A549 (cell line): ENCODE measurements at regions not wholly inside any gene's neighbourhood (a gene's known extent, or its start where the extent isn't known, plus 50 kb on each side); places are given as distances from the start of the nearest gene placed in this dataset.

Source experiments
- ATAC-seq, 2 experiments: fragments of 200-7000 bp in 1 of 2; fragments of >200 bp in 1 of 2; cut with Nextera tagmentation in 1 of 2; cut with Tn5 transposase in 1 of 2; 3 replicates each; pipeline versions ENCODE4 v1.8.0 to v1.9.1; 2018 to 2020; ENCODE audit warnings: mild to moderate bottlenecking in 1 of 2, moderate library complexity in 1 of 2
- CTCF ChIA-PET: fragments of 300-600 bp; sonication (Branson Sonifier 250); formaldehyde crosslinking; extraction: SDS; loops from one replicate; lab custom pipeline; 2021; ENCODE audit warnings: antibody characterized with exemption, inconsistent platforms; lab: Yijun Ruan, JAX
- POLR2A ChIA-PET: fragments of 350-600 bp; formaldehyde crosslinking; extraction: SDS; loops from one replicate; lab custom pipeline; 2021; ENCODE audit warnings: antibody characterized with exemption, inconsistent platforms; lab: Yijun Ruan, JAX
- DNase-seq, 2 experiments: peaks; one replicate each; pipeline versions ENCODE4 v3.0.0 to v3.0.0-alpha.2; 2011 to 2016; ENCODE audit warnings: low read depth in 1 of 2, low spot score in 1 of 2
- FAIRE-seq: peaks from 2 replicates; lab custom pipeline; 2011; peaks lifted over from hg19 to GRCh38; lab: Jason Lieb, UNC
- H3K27ac ChIP-seq, 2 experiments: fragments of >200 bp; sonication (Bioruptor Twin); formaldehyde crosslinking; 3 replicates each; pipeline ENCODE4 v1.5.1; 2016 to 2017
- H3K4me1 ChIP-seq: fragments of >200 bp; sonication (Bioruptor Twin); formaldehyde crosslinking; 3 replicates; pipeline ENCODE4 v1.6.1; 2016
- H3K4me2 ChIP-seq: fragments of >200 bp; sonication (Bioruptor Twin); formaldehyde crosslinking; 3 replicates; pipeline ENCODE4 v1.6.1; 2016
- H3K4me3 ChIP-seq: fragments of >200 bp; sonication (Bioruptor Twin); formaldehyde crosslinking; 3 replicates; pipeline ENCODE4 v1.5.1; 2016
- H3K9me3 ChIP-seq: fragments of >200 bp; sonication (Bioruptor Twin); formaldehyde crosslinking; 3 replicates; pipeline ENCODE4 v1.6.1; 2016
- ATOH8 ChIP-seq: fragments of 250-450 bp; sonication (Bioruptor Pico); IDR thresholded peaks from 2 replicates; pipeline ENCODE4 v1.5.0; 2020; ENCODE audit warnings: low read depth, mild to moderate bottlenecking, moderate library complexity
- BHLHE40 ChIP-seq: IDR thresholded peaks from 2 replicates; pipeline ENCODE4 v1.6.1; 2012; ENCODE audit warnings: low read depth, low read length, inconsistent platforms
- CBX2 ChIP-seq: fragments of 200-600 bp; sonication (generic); IDR thresholded peaks from 2 replicates; pipeline ENCODE4 v1.6.1; 2016; ENCODE audit warnings: low read depth, mild to moderate bottlenecking, borderline replicate concordance
- CBX8 ChIP-seq: fragments of 200-600 bp; sonication (generic); IDR thresholded peaks from 2 replicates; pipeline ENCODE4 v1.6.1; 2016
- CEBPB ChIP-seq, 2 experiments: fragments of >200 bp in 1 of 2; sonication (Bioruptor Twin) in 1 of 2; formaldehyde crosslinking in 1 of 2; IDR thresholded peaks; 2 replicates each; pipeline ENCODE4 v1.6.1; 2012 to 2016
- CHD2 ChIP-seq: fragments of 150-350 bp; IDR thresholded peaks from 2 replicates; pipeline ENCODE4 v1.6.1; 2014; ENCODE audit warnings: low read length; ENCODE audit not compliant: partially characterized antibody
- CHD4 ChIP-seq: fragments of 200-600 bp; sonication (generic); IDR thresholded peaks from 2 replicates; pipeline ENCODE4 v1.6.1; 2016; ENCODE audit warnings: antibody characterized with exemption, mild to moderate bottlenecking, borderline replicate concordance
- E2F6 ChIP-seq: IDR thresholded peaks from 2 replicates; pipeline ENCODE4 v1.6.1; 2012; ENCODE audit warnings: low read depth, borderline replicate concordance
- EHF ChIP-seq: fragments of 250-450 bp; sonication (Bioruptor Pico); IDR thresholded peaks from 2 replicates; pipeline ENCODE4 v1.5.0; 2020; ENCODE audit warnings: mild to moderate bottlenecking
- EHMT2 ChIP-seq: fragments of 200-600 bp; sonication (generic); IDR thresholded peaks from 2 replicates; pipeline ENCODE4 v1.6.1; 2016; ENCODE audit warnings: antibody characterized with exemption, low read depth, mild to moderate bottlenecking, moderate library complexity
- FOSL2 ChIP-seq, 2 experiments: fragments of 450-650 bp in 1 of 2; fragments of >200 bp in 1 of 2; sonication (Bioruptor Twin) in 1 of 2; formaldehyde crosslinking; IDR thresholded peaks; 2 replicates each; pipeline versions ENCODE4 v1.5.0 to v1.6.1; 2016 to 2020; ENCODE audit warnings: mild to moderate bottlenecking in 1 of 2, moderate library complexity in 1 of 2
- GATA3 ChIP-seq: IDR thresholded peaks from 2 replicates; pipeline ENCODE4 v1.6.1; 2012; ENCODE audit warnings: borderline replicate concordance
- HOXB13 ChIP-seq: fragments of 250-450 bp; sonication (Bioruptor Pico); IDR thresholded peaks from 2 replicates; pipeline ENCODE4 v1.5.0; 2020; ENCODE audit warnings: low read depth, mild to moderate bottlenecking, moderate library complexity
- HOXB5 ChIP-seq: fragments of 250-450 bp; sonication (Bioruptor Pico); IDR thresholded peaks from 2 replicates; pipeline ENCODE4 v1.5.0; 2020; ENCODE audit warnings: mild to moderate bottlenecking, moderate library complexity
- KDM1A ChIP-seq: fragments of 200-600 bp; sonication (generic); IDR thresholded peaks from 2 replicates; pipeline ENCODE4 v1.6.1; 2016; ENCODE audit warnings: low read depth, mild to moderate bottlenecking
- KDM5A ChIP-seq: fragments of 200-600 bp; sonication (generic); IDR thresholded peaks from 2 replicates; pipeline ENCODE4 v1.6.1; 2016; ENCODE audit warnings: antibody characterized with exemption, mild to moderate bottlenecking
- MAZ ChIP-seq: fragments of 150-350 bp; IDR thresholded peaks from 2 replicates; pipeline ENCODE4 v1.6.1; 2014; ENCODE audit warnings: antibody characterized with exemption, low read depth, low read length, borderline replicate concordance
- POLR2A ChIP-seq: IDR thresholded peaks from 2 replicates; pipeline ENCODE4 v1.6.1; 2012; ENCODE audit warnings: mild to moderate bottlenecking, low read length
- RAD21 ChIP-seq, 2 experiments: fragments of >200 bp in 1 of 2; sonication (Bioruptor Twin) in 1 of 2; formaldehyde crosslinking in 1 of 2; IDR thresholded peaks in 1 of 2; conservative IDR thresholded peaks in 1 of 2; 2 replicates in 1 of 2; 3 replicates in 1 of 2; pipeline ENCODE4 v1.6.1; 2012 to 2018; ENCODE audit warnings: inconsistent platforms in 1 of 2
- RARB ChIP-seq: fragments of 250-450 bp; sonication (Bioruptor Pico); IDR thresholded peaks from 2 replicates; pipeline ENCODE4 v1.8.0; 2021; ENCODE audit warnings: mild to moderate bottlenecking, moderate library complexity
- REST ChIP-seq: fragments of 200-600 bp; sonication (generic); IDR thresholded peaks from 2 replicates; pipeline ENCODE4 v1.6.1; 2016; ENCODE audit warnings: antibody characterized with exemption, mild to moderate bottlenecking, moderate library complexity
- RFX5 ChIP-seq: fragments of 450-650 bp; IDR thresholded peaks from 2 replicates; pipeline ENCODE4 v1.7.1; 2014; ENCODE audit warnings: antibody characterized with exemption, mild to moderate bottlenecking, moderate library complexity
- RNF2 ChIP-seq: fragments of 200-600 bp; sonication (generic); IDR thresholded peaks from 2 replicates; pipeline ENCODE4 v1.6.1; 2016; ENCODE audit warnings: low read depth, mild to moderate bottlenecking, antibody characterized with exemption, moderate library complexity, borderline replicate concordance
- TFCP2L1 ChIP-seq: fragments of 250-450 bp; sonication (Bioruptor Pico); IDR thresholded peaks from 2 replicates; pipeline ENCODE4 v1.5.0; 2021; ENCODE audit warnings: mild to moderate bottlenecking
- TP53 ChIP-seq: fragments of 250-450 bp; sonication (Bioruptor Pico); IDR thresholded peaks from 2 replicates; pipeline ENCODE4 v1.5.0; 2021; ENCODE audit warnings: mild to moderate bottlenecking, moderate library complexity
- ZFP36 ChIP-seq: fragments of 450-650 bp; IDR thresholded peaks from 2 replicates; pipeline ENCODE4 v1.6.1; 2014; ENCODE audit warnings: borderline replicate concordance; ENCODE audit not compliant: partially characterized antibody
- ZNF302 ChIP-seq: fragments of 250-450 bp; sonication (Bioruptor Pico); IDR thresholded peaks from 2 replicates; pipeline ENCODE4 v1.9.0; 2021; ENCODE audit warnings: inconsistent platforms, mild to moderate bottlenecking, moderate library complexity
- WGBS: methylation state at CpG from one replicate; pipeline ENCODE4 v1.1.6; 2017; ENCODE audit errors: missing lambda C conversion rate; 5-methylcytosine and 5-hydroxymethylcytosine counted together
- TF ChIP-seq, protein P1 (sequence below): fragments of >200 bp; sonication (Bioruptor Twin); formaldehyde crosslinking; IDR thresholded peaks from 2 replicates; pipeline ENCODE4 v1.6.1; 2016

GRCh38 chr9:28899267-28899666 lies 1326.0 kb upstream of the C9orf72 start:
- no peak for ATAC-seq
- no peak overlapping the region for H3K27ac ChIP-seq
- POLR2A ChIA-PET, result no interaction called here
- TF ChIP-seq ZNF302 (CRISPR knock-in tag) (no peak), EHF (CRISPR knock-in tag) (no peak), BHLHE40 (no peak), TP53 (CRISPR knock-in tag) (no peak), E2F6 (no peak), MAZ (no peak), KDM5A (no peak), CBX8 (no peak), GATA3 (no peak), RNF2 (no peak), RAD21 (conservative IDR thresholded peaks at IDR 0.05 in 1 of 2, IDR thresholded peaks at IDR 0.05 in 1 of 2) (no peak), RARB (CRISPR knock-in tag) (no peak), POLR2A (no peak), RFX5 (no peak), KDM1A (no peak)
- TF ChIP-seq, protein P1, sequence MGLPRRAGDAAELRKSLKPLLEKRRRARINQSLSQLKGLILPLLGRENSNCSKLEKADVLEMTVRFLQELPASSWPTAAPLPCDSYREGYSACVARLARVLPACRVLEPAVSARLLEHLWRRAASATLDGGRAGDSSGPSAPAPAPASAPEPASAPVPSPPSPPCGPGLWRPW, result no peak
- H3K4me2 ChIP-seq, result no peak overlapping the region
- no peak overlapping the region for H3K4me3 ChIP-seq
- FAIRE-seq, result no peak
- CTCF ChIA-PET, result no interaction called here
- DNase-seq, result no peak
- peaks cover 3% of the 10 kb centered on the region; the same call in 1 of the 3 replicates for H3K9me3 ChIP-seq
- H3K4me1 ChIP-seq, result no peaks in the 10 kb centered on the region

GRCh38 chr9:28899926-28900325 lies 1326.6 kb upstream of the C9orf72 start:
- FAIRE-seq (no peak), DNase-seq (no peak), ATAC-seq (no peak)
- ChIA-PET POLR2A (no interaction called here), CTCF (no interaction called here)
- H3K4me1 ChIP-seq, result no peaks in the 10 kb centered on the region
- no peak overlapping the region for H3K4me2 ChIP-seq
- H3K27ac ChIP-seq, result no peak overlapping the region
- TF ChIP-seq ATOH8 (CRISPR knock-in tag) (no peak), HOXB13 (CRISPR knock-in tag) (no peak), CBX8 (no peak), CHD4 (no peak), POLR2A (no peak), FOSL2 (IDR thresholded peaks at IDR 0.05) (no peak), FOSL2 (CRISPR knock-in tag; IDR thresholded peaks at IDR 0.05) (no peak), ZNF302 (CRISPR knock-in tag) (no peak), HOXB5 (CRISPR knock-in tag) (no peak), CEBPB (IDR thresholded peaks at IDR 0.05) (no peak), RFX5 (no peak), EHMT2 (no peak), CHD2 (no peak), ZFP36 (no peak), REST (no peak), EHF (CRISPR knock-in tag) (no peak), MAZ (no peak), CBX2 (no peak), E2F6 (no peak), TFCP2L1 (CRISPR knock-in tag) (no peak)
- no peak overlapping the region for H3K4me3 ChIP-seq
- peaks cover 3% of the 10 kb centered on the region; the same call in 1 of the 3 replicates for H3K9me3 ChIP-seq
- WGBS, result 56% methylated on average over 4 of the region's 6 CpGs
